Erythroblast (primary cell): ENCODE measurements at regions not wholly inside any gene's neighbourhood (a gene's known extent, or its start where the extent isn't known, plus 50 kb on each side); places are given as distances from the start of the nearest gene placed in this dataset.

ENCODE experiments used
- GATA1 ChIP-seq: IDR thresholded peaks from 2 replicates; pipeline ENCODE4 v1.6.1; 2011; ENCODE audit warnings: low read depth, mild to moderate bottlenecking, control low read depth, low read length, moderate library complexity
- POLR2A ChIP-seq: IDR thresholded peaks from 2 replicates; pipeline ENCODE4 v1.6.1; 2011; ENCODE audit warnings: mild to moderate bottlenecking, low read length

DNA sequence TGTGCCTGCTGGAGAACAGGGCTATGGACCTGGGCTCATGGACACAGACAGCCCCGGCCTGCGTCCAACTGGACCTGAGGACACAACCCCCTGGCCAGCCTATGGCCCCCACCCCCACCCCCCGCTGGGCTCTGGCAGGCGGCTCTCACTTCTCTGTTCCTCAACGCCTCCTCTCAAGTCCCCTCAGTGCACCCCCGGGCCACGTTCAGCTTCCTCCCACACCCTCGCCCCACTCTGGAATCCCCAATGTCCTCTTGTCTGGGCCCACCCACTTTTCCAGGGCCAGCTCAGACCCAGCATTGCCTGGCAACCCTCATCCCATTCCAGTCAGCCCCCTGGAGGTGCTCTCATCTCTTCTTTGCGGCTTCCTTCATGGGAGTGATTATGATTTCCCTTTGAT, 130.2 kb upstream of the SPACA7 start:
- no peak for TF ChIP-seq POLR2A
- no peak for TF ChIP-seq GATA1
